ENCODE measurements at regions not wholly inside any gene's neighbourhood (a gene's known extent, or its start where the extent isn't known, plus 50 kb on each side); places are given as distances from the start of the nearest gene placed in this dataset.

DNA sequence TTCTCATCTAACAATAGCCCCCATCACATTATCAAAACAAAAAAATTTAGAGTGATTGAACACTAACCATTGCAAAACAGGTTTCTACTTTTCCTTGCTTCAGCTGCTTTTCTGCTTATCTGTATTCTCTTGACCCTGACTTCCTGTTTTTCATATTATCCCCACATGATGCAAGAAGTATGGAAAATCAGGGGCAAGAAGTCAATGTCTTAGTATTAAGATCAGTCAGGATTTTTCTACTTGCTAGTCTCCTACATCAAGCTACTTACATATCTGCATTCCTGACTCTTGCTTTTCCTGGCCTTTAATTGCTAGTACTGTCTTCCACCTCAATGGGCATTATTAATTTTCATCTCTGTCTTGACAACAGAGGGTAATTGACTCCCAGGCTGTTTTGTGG lies 300.2 kb downstream of the OTOL1 start:
- Histone ChIP-seq H3F3A (ENCODE audit: low read depth) (no peaks in the 10 kb centered on the region), H4K20me1 (ENCODE audit: insufficient read depth, low read length, poor library complexity, severe bottlenecking) (no peaks in the 10 kb centered on the region)
- TF ChIP-seq, protein P1, sequence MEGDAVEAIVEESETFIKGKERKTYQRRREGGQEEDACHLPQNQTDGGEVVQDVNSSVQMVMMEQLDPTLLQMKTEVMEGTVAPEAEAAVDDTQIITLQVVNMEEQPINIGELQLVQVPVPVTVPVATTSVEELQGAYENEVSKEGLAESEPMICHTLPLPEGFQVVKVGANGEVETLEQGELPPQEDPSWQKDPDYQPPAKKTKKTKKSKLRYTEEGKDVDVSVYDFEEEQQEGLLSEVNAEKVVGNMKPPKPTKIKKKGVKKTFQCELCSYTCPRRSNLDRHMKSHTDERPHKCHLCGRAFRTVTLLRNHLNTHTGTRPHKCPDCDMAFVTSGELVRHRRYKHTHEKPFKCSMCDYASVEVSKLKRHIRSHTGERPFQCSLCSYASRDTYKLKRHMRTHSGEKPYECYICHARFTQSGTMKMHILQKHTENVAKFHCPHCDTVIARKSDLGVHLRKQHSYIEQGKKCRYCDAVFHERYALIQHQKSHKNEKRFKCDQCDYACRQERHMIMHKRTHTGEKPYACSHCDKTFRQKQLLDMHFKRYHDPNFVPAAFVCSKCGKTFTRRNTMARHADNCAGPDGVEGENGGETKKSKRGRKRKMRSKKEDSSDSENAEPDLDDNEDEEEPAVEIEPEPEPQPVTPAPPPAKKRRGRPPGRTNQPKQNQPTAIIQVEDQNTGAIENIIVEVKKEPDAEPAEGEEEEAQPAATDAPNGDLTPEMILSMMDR (conservative IDR thresholded peaks at IDR 0.05; ENCODE audit: low read length): no peak
- TF ChIP-seq EZH2phosphoT487 (IDR thresholded peaks at IDR 0.05; ENCODE audit: borderline replicate concordance): no peak

GRCh38 chr3:161798016-161798415 lies 301.4 kb downstream of the OTOL1 start:
- Histone ChIP-seq H3K9ac (ENCODE audit: low read depth, low read length, poor library complexity, severe bottlenecking) (no peak overlapping the region), H3K36me3 (ENCODE audit: insufficient read depth, low read length) (no peaks in the 10 kb centered on the region), H3K9me3 (ENCODE audit: insufficient read depth, low read depth, low read length) (no peaks in the 10 kb centered on the region), H3K4me2 (ENCODE audit: low read depth, low read length, poor library complexity, severe bottlenecking) (no peak overlapping the region), H3K4me3 (ENCODE audit: low read length, poor library complexity, severe bottlenecking) (no peak overlapping the region), H3K27me3 (ENCODE audit: insufficient read depth, low read length, poor library complexity, severe bottlenecking) (no peaks in the 10 kb centered on the region), H3F3A (ENCODE audit: low read depth) (no peaks in the 10 kb centered on the region), H3K4me1 (ENCODE audit: insufficient read depth, low read length, poor library complexity, severe bottlenecking) (no peaks in the 10 kb centered on the region), H3K79me2 (ENCODE audit: insufficient read depth, low read length) (no peaks in the 10 kb centered on the region), H3K9me2 (replicated peaks; ENCODE audit: low read depth, low read length) (no peaks in the 10 kb centered on the region), H2AFZ (ENCODE audit: low read length) (no peak overlapping the region), H4K20me1 (ENCODE audit: insufficient read depth, low read length, poor library complexity, severe bottlenecking) (no peaks in the 10 kb centered on the region)
- TF ChIP-seq EZH2phosphoT487 (IDR thresholded peaks at IDR 0.05; ENCODE audit: borderline replicate concordance): no peak
- TF ChIP-seq, protein P1 (conservative IDR thresholded peaks at IDR 0.05; ENCODE audit: low read length): no peak

More for the DNA sequence above, 300.2 kb downstream of the OTOL1 start:
- Histone ChIP-seq H3K4me1 (ENCODE audit: insufficient read depth, low read length, poor library complexity, severe bottlenecking) (no peaks in the 10 kb centered on the region), H3K36me3 (ENCODE audit: insufficient read depth, low read length) (no peaks in the 10 kb centered on the region), H3K4me2 (ENCODE audit: low read depth, low read length, poor library complexity, severe bottlenecking) (no peak overlapping the region), H3K27me3 (ENCODE audit: insufficient read depth, low read length, poor library complexity, severe bottlenecking) (no peaks in the 10 kb centered on the region), H3K4me3 (ENCODE audit: low read length, poor library complexity, severe bottlenecking) (no peak overlapping the region), H2AFZ (ENCODE audit: low read length) (peak overlapping the region; percentile 32; the same call in 1 of the 2 replicates), H3K9me2 (replicated peaks; ENCODE audit: low read depth, low read length) (no peaks in the 10 kb centered on the region), H3K9ac (ENCODE audit: low read depth, low read length, poor library complexity, severe bottlenecking) (no peak overlapping the region), H3K79me2 (ENCODE audit: insufficient read depth, low read length) (no peaks in the 10 kb centered on the region), H3K9me3 (ENCODE audit: insufficient read depth, low read depth, low read length) (no peaks in the 10 kb centered on the region)

- H3K9me3 ChIP-seq (ENCODE audit: insufficient read depth, low read depth, low read length): no peaks in the 10 kb centered on the region
- TF ChIP-seq, protein P1 (conservative IDR thresholded peaks at IDR 0.05; ENCODE audit: low read length): no peak
- TF ChIP-seq EZH2phosphoT487 (IDR thresholded peaks at IDR 0.05; ENCODE audit: borderline replicate concordance): no peak
- H3K36me3 ChIP-seq (ENCODE audit: insufficient read depth, low read length): no peaks in the 10 kb centered on the region
- no peak overlapping the region for H3K4me3 ChIP-seq (ENCODE audit: low read length, poor library complexity, severe bottlenecking)
- H2AFZ ChIP-seq (ENCODE audit: low read length): no peak overlapping the region
- no peaks in the 10 kb centered on the region for H3K27me3 ChIP-seq (ENCODE audit: insufficient read depth, low read length, poor library complexity, severe bottlenecking)
- H3F3A ChIP-seq (ENCODE audit: low read depth): no peaks in the 10 kb centered on the region
- no peaks in the 10 kb centered on the region for H3K9me2 ChIP-seq (replicated peaks; ENCODE audit: low read depth, low read length)
- no peaks in the 10 kb centered on the region for H4K20me1 ChIP-seq (ENCODE audit: insufficient read depth, low read length, poor library complexity, severe bottlenecking)
- H3K4me2 ChIP-seq (ENCODE audit: low read depth, low read length, poor library complexity, severe bottlenecking): no peak overlapping the region
- H3K9ac ChIP-seq (ENCODE audit: low read depth, low read length, poor library complexity, severe bottlenecking): no peak overlapping the region
- no peaks in the 10 kb centered on the region for H3K4me1 ChIP-seq (ENCODE audit: insufficient read depth, low read length, poor library complexity, severe bottlenecking)
- no peaks in the 10 kb centered on the region for H3K79me2 ChIP-seq (ENCODE audit: insufficient read depth, low read length)
Measured at GRCh38 chr3:161800985-161801559, 304.5 kb downstream of the OTOL1 start.

All from Loucy (cell line).